Vagina (tissue), 2 donors: ENCODE measurements at regions not wholly inside any gene's neighbourhood (a gene's known extent, or its start where the extent isn't known, plus 50 kb on each side); places are given as distances from the start of the nearest gene placed in this dataset.
"Not testable (repeated sequence)": the region's sequence is repeated elsewhere in the genome, so short reads cannot be mapped to it uniquely, and the experiment has no call there.

Source experiments
- POLR2A ChIP-seq, 2 donors: fragments of 450-650 bp; IDR thresholded peaks; one replicate each; pipeline ENCODE4 v1.6.1; 2017; ENCODE audit warnings: antibody characterized with exemption in 2 of 2, mild to moderate bottlenecking in 2 of 2, moderate library complexity in 2 of 2
- POLR2AphosphoS5 ChIP-seq, 2 donors: sonication (generic); formaldehyde crosslinking; IDR thresholded peaks; one replicate each; pipeline ENCODE4 v1.9.0; 2017; ENCODE audit warnings: antibody characterized with exemption in 2 of 2, mild to moderate bottlenecking in 2 of 2, low read depth in 1 of 2; ENCODE audit not compliant: insufficient read depth in 1 of 2
- TF ChIP-seq, protein P1 (sequence below), 3 experiments: fragments of 450-650 bp in 2 of 3; fragments of 200-600 bp in 1 of 3; sonication (generic) in 1 of 3; IDR thresholded peaks; one replicate each; pipeline ENCODE4 v1.5.1; 2017 to 2019; ENCODE audit warnings: antibody characterized with exemption in 3 of 3, mild to moderate bottlenecking in 2 of 3, moderate library complexity in 2 of 3

DNA sequence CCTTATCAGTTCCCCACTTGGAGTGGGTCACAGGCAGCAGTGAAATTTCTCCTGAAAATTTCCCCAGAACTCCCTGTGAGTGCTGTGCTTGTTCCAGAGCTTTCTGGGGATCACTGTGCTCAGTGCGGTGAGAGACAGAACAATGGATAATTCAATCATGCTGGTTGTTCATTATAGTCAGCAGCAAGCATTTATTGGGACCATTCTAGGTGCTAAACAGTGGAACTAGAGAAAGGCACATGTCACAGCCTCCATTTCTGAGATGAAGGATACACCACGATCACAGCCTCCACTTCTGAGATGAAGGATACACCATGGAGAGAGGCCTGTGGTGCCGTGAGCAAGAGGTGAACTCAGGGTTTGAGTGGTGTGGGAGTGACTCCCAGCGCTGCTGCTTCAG lies 92.8 kb downstream of the TRIM69 start:
- TF ChIP-seq, protein P1, sequence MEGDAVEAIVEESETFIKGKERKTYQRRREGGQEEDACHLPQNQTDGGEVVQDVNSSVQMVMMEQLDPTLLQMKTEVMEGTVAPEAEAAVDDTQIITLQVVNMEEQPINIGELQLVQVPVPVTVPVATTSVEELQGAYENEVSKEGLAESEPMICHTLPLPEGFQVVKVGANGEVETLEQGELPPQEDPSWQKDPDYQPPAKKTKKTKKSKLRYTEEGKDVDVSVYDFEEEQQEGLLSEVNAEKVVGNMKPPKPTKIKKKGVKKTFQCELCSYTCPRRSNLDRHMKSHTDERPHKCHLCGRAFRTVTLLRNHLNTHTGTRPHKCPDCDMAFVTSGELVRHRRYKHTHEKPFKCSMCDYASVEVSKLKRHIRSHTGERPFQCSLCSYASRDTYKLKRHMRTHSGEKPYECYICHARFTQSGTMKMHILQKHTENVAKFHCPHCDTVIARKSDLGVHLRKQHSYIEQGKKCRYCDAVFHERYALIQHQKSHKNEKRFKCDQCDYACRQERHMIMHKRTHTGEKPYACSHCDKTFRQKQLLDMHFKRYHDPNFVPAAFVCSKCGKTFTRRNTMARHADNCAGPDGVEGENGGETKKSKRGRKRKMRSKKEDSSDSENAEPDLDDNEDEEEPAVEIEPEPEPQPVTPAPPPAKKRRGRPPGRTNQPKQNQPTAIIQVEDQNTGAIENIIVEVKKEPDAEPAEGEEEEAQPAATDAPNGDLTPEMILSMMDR (IDR thresholded peaks at IDR 0.05): not testable (repeated sequence)
- TF ChIP-seq POLR2A (IDR thresholded peaks at IDR 0.05); POLR2AphosphoS5 (IDR thresholded peaks at IDR 0.05; ENCODE audit: insufficient read depth in 1 of 2, low read depth in 1 of 2): not testable (repeated sequence)
